Fibroblast of pulmonary artery (primary cell): ENCODE measurements at regions not wholly inside any gene's neighbourhood (a gene's known extent, or its start where the extent isn't known, plus 50 kb on each side); places are given as distances from the start of the nearest gene placed in this dataset.

Experiments used
- DNase-seq: peaks from one replicate; pipeline ENCODE4 v3.0.0-alpha.2; 2010; ENCODE audit warnings: low read depth
- H3K4me3 ChIP-seq: replicated peaks from 2 replicates; pipeline ENCODE4 v1.5.1; 2011; ENCODE audit warnings: low read depth, mild to moderate bottlenecking, control low read depth, low read length, moderate library complexity
- TF ChIP-seq, protein P1 (sequence below): IDR thresholded peaks from 2 replicates; pipeline ENCODE4 v1.5.1; 2011; ENCODE audit warnings: mild to moderate bottlenecking, control low read depth, low read length, inconsistent platforms; ENCODE audit errors: missing control alignments

DNA sequence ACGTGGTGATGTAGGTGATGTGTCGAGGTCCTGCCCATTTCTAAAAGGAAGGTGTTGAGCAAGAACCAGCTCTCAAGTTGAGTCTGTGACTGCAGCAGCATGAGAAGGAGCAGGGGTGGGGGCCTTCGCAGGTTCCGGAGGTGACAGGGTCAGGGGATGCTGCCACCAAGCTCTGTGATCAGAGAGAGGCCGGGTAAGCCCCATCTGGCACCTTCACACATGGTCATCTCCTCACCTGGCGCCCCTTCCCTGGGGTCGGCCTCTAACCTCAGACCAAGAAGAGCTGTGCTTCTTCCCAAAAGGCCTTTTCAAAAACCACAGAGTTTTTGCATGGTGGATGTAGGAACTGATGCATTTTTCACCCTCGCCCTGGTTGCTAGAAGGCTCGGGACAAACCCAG lies 137.6 kb downstream of the CPZ start:
- TF ChIP-seq, protein P1, sequence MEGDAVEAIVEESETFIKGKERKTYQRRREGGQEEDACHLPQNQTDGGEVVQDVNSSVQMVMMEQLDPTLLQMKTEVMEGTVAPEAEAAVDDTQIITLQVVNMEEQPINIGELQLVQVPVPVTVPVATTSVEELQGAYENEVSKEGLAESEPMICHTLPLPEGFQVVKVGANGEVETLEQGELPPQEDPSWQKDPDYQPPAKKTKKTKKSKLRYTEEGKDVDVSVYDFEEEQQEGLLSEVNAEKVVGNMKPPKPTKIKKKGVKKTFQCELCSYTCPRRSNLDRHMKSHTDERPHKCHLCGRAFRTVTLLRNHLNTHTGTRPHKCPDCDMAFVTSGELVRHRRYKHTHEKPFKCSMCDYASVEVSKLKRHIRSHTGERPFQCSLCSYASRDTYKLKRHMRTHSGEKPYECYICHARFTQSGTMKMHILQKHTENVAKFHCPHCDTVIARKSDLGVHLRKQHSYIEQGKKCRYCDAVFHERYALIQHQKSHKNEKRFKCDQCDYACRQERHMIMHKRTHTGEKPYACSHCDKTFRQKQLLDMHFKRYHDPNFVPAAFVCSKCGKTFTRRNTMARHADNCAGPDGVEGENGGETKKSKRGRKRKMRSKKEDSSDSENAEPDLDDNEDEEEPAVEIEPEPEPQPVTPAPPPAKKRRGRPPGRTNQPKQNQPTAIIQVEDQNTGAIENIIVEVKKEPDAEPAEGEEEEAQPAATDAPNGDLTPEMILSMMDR, result no peak
- DNase-seq, result no peak
- no peak overlapping the region for H3K4me3 ChIP-seq

DNA sequence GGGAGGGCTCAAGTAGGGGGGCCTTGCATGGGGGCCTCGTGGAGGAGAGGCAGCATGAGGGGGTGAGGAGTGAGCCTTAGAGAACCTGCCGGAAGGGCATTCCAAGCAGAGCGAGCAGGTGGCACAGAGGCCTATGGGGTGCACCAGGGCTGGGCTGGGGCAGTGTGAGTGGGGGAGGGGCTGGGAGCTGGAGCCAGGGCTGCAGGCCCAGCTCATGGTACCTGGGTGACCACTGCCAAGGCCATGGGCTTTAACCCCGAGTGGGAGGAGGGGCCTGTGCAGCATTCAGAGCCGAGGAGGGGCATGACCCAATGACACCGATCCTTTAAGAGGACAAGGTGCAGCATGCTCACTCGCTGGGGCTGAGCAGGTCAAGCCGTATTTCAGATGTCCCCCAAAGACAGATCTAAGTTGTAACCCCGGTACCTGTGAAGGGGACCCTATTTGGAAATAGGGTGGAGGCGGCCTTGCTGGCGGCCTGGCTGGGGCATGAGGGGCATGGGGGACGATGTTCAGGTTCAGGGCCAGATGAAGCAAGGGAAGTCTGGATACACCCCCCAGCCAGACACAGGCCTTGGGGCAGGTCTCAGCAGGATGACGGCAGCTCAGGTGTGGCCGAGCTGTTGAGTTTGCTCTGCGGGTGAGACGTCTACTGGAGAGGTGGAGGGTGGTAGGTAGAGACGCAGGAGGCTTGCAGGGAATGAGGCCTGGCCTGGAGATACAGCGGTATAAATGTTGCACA lies 137.0 kb downstream of the CPZ start:
- H3K4me3 ChIP-seq, result no peak overlapping the region
- TF ChIP-seq, protein P1, result no peak
- no peak for DNase-seq

DNA sequence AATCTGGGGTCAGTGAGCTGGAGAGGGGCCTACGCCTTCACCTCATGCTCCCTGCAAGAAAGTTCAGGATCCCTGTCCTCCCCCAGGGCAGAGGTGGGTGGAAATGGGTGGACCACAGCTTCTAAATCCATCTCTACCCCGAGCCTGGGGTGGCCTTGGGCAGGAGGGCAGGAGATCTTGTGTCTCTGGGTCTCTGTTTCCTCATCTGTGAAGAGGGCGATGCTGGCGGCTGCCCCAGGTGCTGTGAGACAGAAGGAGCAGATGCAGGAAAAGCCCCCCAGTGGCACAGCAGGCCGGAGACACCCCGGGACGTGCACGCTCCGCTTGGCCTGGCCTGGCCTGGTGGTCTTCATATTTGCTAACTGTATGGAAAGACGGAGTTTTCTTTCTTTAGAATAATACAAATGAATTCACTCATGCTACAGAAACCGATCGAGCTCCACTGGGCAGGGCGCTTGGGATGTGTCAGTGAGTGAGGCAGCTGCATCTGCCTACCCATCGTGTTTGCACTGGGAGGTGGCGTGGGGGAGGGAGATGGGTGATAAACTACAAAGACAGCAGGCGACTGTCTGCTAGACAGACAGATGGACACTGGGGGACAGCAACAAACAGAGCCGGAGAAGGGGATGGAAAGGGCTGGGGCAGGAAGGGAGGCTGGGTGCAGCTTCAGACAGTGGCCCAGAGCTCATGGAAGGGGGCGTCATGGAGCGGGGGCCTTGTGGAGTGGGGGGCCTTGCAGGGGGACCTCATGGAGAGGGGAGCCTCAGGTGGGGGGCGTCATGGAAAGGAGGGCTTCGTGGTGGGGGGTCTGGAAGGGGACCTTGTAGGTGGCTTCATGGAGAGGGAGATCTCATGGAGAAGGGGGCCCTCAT lies 136.2 kb downstream of the CPZ start:
- DNase-seq, result no peak
- TF ChIP-seq, protein P1, result no peak
- no peak overlapping the region for H3K4me3 ChIP-seq

DNA sequence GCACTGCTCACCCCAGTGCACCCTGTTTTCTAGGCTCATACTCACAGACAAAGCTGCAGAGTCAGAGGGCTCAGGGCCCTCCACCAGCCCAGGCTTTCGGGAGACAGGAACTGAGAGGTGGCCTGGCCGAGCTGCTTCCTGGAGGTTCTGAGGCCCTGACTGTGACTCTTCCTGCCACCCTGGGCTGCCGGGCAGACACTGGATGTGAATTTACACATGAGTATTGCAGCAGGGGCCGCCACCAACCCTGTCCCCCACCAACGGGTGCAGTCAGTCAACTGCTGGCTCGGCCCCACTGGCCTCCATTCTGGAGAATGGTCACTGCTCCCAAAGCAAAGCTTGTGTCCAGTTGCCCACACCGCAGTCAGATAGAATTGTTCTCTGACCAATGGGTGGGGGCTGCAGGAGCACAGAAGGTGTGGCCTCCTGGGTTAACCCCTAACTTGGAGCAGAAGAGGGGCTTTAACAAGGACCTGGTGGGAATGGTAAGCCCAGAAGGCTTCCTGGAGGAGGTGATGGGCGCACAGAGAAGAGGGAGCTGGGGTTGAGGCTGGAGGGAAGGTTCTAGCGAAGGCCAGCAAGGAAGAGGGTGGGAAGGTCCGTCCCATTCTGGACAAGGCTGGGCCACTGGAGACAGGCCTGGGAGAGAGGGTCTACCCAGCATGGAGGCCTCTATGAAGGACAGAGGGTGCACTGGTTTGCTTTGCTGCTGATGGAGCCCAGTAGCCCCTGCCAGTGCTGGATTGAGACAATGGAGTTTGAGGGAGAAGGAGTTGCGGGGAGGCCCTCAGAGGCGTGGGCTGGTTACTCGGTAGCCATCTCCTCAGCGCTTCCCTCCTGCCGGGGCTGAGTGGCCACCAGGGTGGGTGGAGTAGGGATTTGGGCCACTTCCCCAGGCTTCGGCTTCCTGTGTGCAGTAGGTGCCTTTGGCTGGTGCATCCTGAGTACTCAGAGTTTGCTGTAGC lies 135.3 kb downstream of the CPZ start:
- TF ChIP-seq, protein P1, result no peak
- DNase-seq, result no peak
- H3K4me3 ChIP-seq, result no peak overlapping the region

DNA sequence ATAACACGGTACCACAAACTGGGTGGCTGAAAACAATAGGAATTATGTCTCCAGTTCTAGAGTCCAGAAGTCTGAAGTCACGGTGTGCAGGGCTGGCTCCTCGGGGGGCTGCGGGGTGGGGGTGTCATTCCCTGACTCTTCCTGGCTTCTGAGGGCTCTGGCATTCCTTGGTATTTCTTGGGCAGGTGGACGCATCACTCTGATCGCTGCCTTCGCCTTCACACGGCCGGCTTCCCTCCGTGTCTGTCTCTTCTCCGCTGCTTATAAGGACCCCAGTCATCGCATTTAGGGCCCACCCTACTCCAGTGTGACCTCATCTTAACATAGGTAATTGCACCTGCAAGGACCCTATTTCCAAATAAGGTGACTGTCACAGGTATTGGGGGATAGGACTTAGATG lies 134.6 kb downstream of the CPZ start:
- DNase-seq, result no peak
- TF ChIP-seq, protein P1, result no peak
- H3K4me3 ChIP-seq, result no peak overlapping the region

DNA sequence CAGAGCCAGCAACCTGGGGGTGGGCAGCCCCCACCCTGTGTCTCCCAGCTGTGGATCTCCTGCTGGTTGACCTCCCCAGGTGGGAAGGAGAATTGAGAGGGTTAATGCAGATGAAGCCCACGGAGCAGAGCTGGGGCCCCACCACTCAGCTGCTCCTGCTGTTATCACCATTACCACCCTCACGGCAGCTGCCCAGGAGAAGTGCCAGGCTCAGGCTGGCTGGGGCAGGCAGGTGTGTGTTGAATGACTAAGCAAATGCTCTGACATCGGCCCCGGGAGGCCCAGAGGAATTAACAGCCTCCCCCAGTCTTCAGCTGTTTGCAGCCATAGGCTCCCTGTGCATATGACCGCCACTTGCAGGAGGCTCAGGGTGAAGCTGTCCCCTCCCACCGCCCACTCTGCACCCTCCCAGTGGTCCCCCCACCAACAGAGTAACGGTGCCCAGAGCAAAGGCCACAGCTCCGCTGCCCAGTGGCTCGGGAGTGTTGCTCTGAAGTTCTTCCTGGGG lies 133.8 kb downstream of the CPZ start:
- TF ChIP-seq, protein P1, result no peak
- no peak for DNase-seq
- no peak overlapping the region for H3K4me3 ChIP-seq
